SKM-1 (cell line): ENCODE measurements at regions not wholly inside any gene's neighbourhood (a gene's known extent, or its start where the extent isn't known, plus 50 kb on each side); places are given as distances from the start of the nearest gene placed in this dataset.
A peak's percentile ranks its signal among the peaks of the same experiment; 100 is the strongest.
"Not testable (repeated sequence)": the region's sequence is repeated elsewhere in the genome, so short reads cannot be mapped to it uniquely, and the experiment has no call there.

ENCODE experiments used
- DNase-seq: peaks from one replicate; lab custom pipeline; 2025; ENCODE audit not compliant: unreplicated experiment; lab: John Stamatoyannopoulos, UW

GRCh38 chr3:175989161-175989560 is 1130.0 kb downstream of the NAALADL2 start:
- no peak for DNase-seq

- DNase-seq = no peak
Measured at GRCh38 chr3:175988401-175988800, 1129.3 kb downstream of the NAALADL2 start.

GRCh38 chr3:175985781-175986180 is 1126.6 kb downstream of the NAALADL2 start:
- no peak for DNase-seq

GRCh38 chr3:175983379-175983778 is 1124.2 kb downstream of the NAALADL2 start:
- DNase-seq = no peak

- no peak for DNase-seq
Measured at GRCh38 chr3:175980486-175981090, 1121.5 kb downstream of the NAALADL2 start.

- no peak for DNase-seq
Measured at GRCh38 chr3:175977968-175978752, 1119.0 kb downstream of the NAALADL2 start.

- DNase-seq = no peak
Measured at GRCh38 chr3:175969456-175969855, 1110.3 kb downstream of the NAALADL2 start.

GRCh38 chr3:175965036-175965435 is 1105.9 kb downstream of the NAALADL2 start:
- DNase-seq = no peak

GRCh38 chr3:175957427-175957826 is 1098.3 kb downstream of the NAALADL2 start:
- peak; percentile 15 for DNase-seq

- DNase-seq = no peak
Measured at GRCh38 chr3:175956964-175957363, 1097.8 kb downstream of the NAALADL2 start.

- DNase-seq = no peak
Measured at GRCh38 chr3:175951047-175951694, 1092.0 kb downstream of the NAALADL2 start.

- no peak for DNase-seq
Measured at GRCh38 chr3:175948041-175948440, 1088.9 kb downstream of the NAALADL2 start.

GRCh38 chr3:175941352-175941751 is 1082.2 kb downstream of the NAALADL2 start:
- DNase-seq = no peak

- peak; percentile 8 for DNase-seq
Measured at GRCh38 chr3:175940881-175941280, 1081.7 kb downstream of the NAALADL2 start.

GRCh38 chr3:175940243-175940642 is 1081.1 kb downstream of the NAALADL2 start:
- DNase-seq = no peak

- DNase-seq = not testable (repeated sequence)
Measured at GRCh38 chr3:175937367-175937766, 1078.2 kb downstream of the NAALADL2 start.

- DNase-seq = no peak
Measured at GRCh38 chr3:175932586-175932985, 1073.5 kb downstream of the NAALADL2 start.

GRCh38 chr3:175919133-175919532 is 1060.0 kb downstream of the NAALADL2 start:
- DNase-seq = no peak

GRCh38 chr3:175916191-175916934 is 1057.2 kb downstream of the NAALADL2 start:
- DNase-seq = no peak

- DNase-seq = no peak
Measured at GRCh38 chr3:175914785-175915184, 1055.7 kb downstream of the NAALADL2 start.

- no peak for DNase-seq
Measured at GRCh38 chr3:175913286-175913685, 1054.2 kb downstream of the NAALADL2 start.
